ENCODE measurements at regions not wholly inside any gene's neighbourhood (a gene's known extent, or its start where the extent isn't known, plus 50 kb on each side); places are given as distances from the start of the nearest gene placed in this dataset.
"Not testable (repeated sequence)": the region's sequence is repeated elsewhere in the genome, so short reads cannot be mapped to it uniquely, and the experiment has no call there.

GRCh38 chr15:20376872-20377271 lies 164.7 kb downstream of the GOLGA6L6 start:
- no peaks in the 10 kb centered on the region for H3K27me3 ChIP-seq
- no peaks in the 10 kb centered on the region for H3K4me1 ChIP-seq
- H3K27ac ChIP-seq, result no peak overlapping the region
- DNase-seq, result no peak
- no peaks in the 10 kb centered on the region for H3K36me3 ChIP-seq
- no peaks in the 10 kb centered on the region for H3K9me3 ChIP-seq
- TF ChIP-seq CTCF (IDR thresholded peaks at IDR 0.05), result no peak
- H3K4me3 ChIP-seq, result no peak overlapping the region
- intact Hi-C loops (cut with DNase I; ENCODE audit: low total_unique reads), result no loop called here

GRCh38 chr15:20372416-20372815 lies 169.2 kb downstream of the GOLGA6L6 start:
- H3K9me3 ChIP-seq; intact Hi-C loops (cut with DNase I; ENCODE audit: low total_unique reads); DNase-seq; H3K4me3 ChIP-seq; H3K36me3 ChIP-seq; H3K27ac ChIP-seq; H3K27me3 ChIP-seq; H3K4me1 ChIP-seq: not testable (repeated sequence)

- Histone ChIP-seq H3K9me3 (no peaks in the 10 kb centered on the region), H3K4me1 (no peaks in the 10 kb centered on the region), H3K27ac (no peak overlapping the region), H3K27me3 (no peaks in the 10 kb centered on the region), H3K4me3 (no peak overlapping the region), H3K36me3 (no peaks in the 10 kb centered on the region)
- intact Hi-C loops (cut with DNase I; ENCODE audit: low total_unique reads), result no loop called here
- no peak for DNase-seq
- TF ChIP-seq CTCF (IDR thresholded peaks at IDR 0.05), result no peak
Observed at GRCh38 chr15:20369500-20369899, 172.1 kb downstream of the GOLGA6L6 start.

- H3K27me3 ChIP-seq, result no peaks in the 10 kb centered on the region
- H3K9me3 ChIP-seq, result no peaks in the 10 kb centered on the region
- H3K4me1 ChIP-seq, result no peaks in the 10 kb centered on the region
- H3K4me3 ChIP-seq, result no peak overlapping the region
- no peaks in the 10 kb centered on the region for H3K36me3 ChIP-seq
- no peak for DNase-seq
- intact Hi-C loops (cut with DNase I; ENCODE audit: low total_unique reads), result no loop called here
- no peak for TF ChIP-seq CTCF (IDR thresholded peaks at IDR 0.05)
- H3K27ac ChIP-seq, result no peak overlapping the region
Observed at GRCh38 chr15:20368974-20369373, 172.6 kb downstream of the GOLGA6L6 start.

GRCh38 chr15:20367093-20367492 lies 174.5 kb downstream of the GOLGA6L6 start:
- Histone ChIP-seq H3K4me1 (no peaks in the 10 kb centered on the region), H3K27me3 (no peaks in the 10 kb centered on the region), H3K9me3 (no peaks in the 10 kb centered on the region), H3K36me3 (no peaks in the 10 kb centered on the region), H3K4me3 (no peak overlapping the region), H3K27ac (no peak overlapping the region)
- no peak for DNase-seq
- intact Hi-C loops (cut with DNase I; ENCODE audit: low total_unique reads), result no loop called here
- no peak for TF ChIP-seq CTCF (IDR thresholded peaks at IDR 0.05)

- intact Hi-C loops (cut with DNase I; ENCODE audit: low total_unique reads); H3K27me3 ChIP-seq; H3K4me3 ChIP-seq; H3K4me1 ChIP-seq; H3K9me3 ChIP-seq; H3K27ac ChIP-seq; H3K36me3 ChIP-seq; DNase-seq: not testable (repeated sequence)
Observed at GRCh38 chr15:20363591-20363990, 178.0 kb downstream of the GOLGA6L6 start.

- Histone ChIP-seq H3K4me1 (peaks cover 0 to 5% (median 0%) of the 10 kb centered on the region in 4 donors), H3K27ac (no peak overlapping the region), H3K27me3 (peaks cover 0 to 10% of the 10 kb centered on the region in 2 donors), H3K9me3 (no peaks in the 10 kb centered on the region), H3K36me3 (no peaks in the 10 kb centered on the region), H3K4me3 (no peak overlapping the region)
- intact Hi-C loops (cut with DNase I; ENCODE audit: low total_unique reads), result no loop called here
- no peak for DNase-seq
- TF ChIP-seq CTCF (IDR thresholded peaks at IDR 0.05), result no peak
Observed at GRCh38 chr15:20361091-20361490, 180.5 kb downstream of the GOLGA6L6 start.

Measured in tibial artery (tissue), 4 donors.